ENCODE measurements at regions not wholly inside any gene's neighbourhood (a gene's known extent, or its start where the extent isn't known, plus 50 kb on each side); places are given as distances from the start of the nearest gene placed in this dataset.

- TF ChIP-seq TCF7L2 (IDR thresholded peaks at IDR 0.05; ENCODE audit: low read depth, low read length) = no peak
- TF ChIP-seq, protein P1, sequence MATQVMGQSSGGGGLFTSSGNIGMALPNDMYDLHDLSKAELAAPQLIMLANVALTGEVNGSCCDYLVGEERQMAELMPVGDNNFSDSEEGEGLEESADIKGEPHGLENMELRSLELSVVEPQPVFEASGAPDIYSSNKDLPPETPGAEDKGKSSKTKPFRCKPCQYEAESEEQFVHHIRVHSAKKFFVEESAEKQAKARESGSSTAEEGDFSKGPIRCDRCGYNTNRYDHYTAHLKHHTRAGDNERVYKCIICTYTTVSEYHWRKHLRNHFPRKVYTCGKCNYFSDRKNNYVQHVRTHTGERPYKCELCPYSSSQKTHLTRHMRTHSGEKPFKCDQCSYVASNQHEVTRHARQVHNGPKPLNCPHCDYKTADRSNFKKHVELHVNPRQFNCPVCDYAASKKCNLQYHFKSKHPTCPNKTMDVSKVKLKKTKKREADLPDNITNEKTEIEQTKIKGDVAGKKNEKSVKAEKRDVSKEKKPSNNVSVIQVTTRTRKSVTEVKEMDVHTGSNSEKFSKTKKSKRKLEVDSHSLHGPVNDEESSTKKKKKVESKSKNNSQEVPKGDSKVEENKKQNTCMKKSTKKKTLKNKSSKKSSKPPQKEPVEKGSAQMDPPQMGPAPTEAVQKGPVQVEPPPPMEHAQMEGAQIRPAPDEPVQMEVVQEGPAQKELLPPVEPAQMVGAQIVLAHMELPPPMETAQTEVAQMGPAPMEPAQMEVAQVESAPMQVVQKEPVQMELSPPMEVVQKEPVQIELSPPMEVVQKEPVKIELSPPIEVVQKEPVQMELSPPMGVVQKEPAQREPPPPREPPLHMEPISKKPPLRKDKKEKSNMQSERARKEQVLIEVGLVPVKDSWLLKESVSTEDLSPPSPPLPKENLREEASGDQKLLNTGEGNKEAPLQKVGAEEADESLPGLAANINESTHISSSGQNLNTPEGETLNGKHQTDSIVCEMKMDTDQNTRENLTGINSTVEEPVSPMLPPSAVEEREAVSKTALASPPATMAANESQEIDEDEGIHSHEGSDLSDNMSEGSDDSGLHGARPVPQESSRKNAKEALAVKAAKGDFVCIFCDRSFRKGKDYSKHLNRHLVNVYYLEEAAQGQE (IDR thresholded peaks at IDR 0.05; ENCODE audit: insufficient read depth in 1 of 2, low read depth in 2 of 2, low read length in 1 of 2) = no peak
- TF ChIP-seq, protein P2, sequence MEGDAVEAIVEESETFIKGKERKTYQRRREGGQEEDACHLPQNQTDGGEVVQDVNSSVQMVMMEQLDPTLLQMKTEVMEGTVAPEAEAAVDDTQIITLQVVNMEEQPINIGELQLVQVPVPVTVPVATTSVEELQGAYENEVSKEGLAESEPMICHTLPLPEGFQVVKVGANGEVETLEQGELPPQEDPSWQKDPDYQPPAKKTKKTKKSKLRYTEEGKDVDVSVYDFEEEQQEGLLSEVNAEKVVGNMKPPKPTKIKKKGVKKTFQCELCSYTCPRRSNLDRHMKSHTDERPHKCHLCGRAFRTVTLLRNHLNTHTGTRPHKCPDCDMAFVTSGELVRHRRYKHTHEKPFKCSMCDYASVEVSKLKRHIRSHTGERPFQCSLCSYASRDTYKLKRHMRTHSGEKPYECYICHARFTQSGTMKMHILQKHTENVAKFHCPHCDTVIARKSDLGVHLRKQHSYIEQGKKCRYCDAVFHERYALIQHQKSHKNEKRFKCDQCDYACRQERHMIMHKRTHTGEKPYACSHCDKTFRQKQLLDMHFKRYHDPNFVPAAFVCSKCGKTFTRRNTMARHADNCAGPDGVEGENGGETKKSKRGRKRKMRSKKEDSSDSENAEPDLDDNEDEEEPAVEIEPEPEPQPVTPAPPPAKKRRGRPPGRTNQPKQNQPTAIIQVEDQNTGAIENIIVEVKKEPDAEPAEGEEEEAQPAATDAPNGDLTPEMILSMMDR (IDR thresholded peaks at IDR 0.05) = no peak
- no peak for TF ChIP-seq POLR2AphosphoS5 (IDR thresholded peaks at IDR 0.05; ENCODE audit: low read depth, low read length)
- no peak for TF ChIP-seq SIN3A (IDR thresholded peaks at IDR 0.05; ENCODE audit: borderline replicate concordance, insufficient read depth, low read depth, low read length)
- intact Hi-C loops (cut with micrococcal nuclease; ENCODE audit: unreplicated experiment) (no loop called here), in situ Hi-C loops (cut with HindIII; ENCODE audit: low pct_unique_long_range_greater_than_20kb, low sequenced_read_pairs) (no loop called here)
- no peaks in the 10 kb centered on the region for H3K4me1 ChIP-seq (ENCODE audit: control insufficient read depth, insufficient read depth, low read length)
- ATAC-seq (no peak), DNase-seq (ENCODE audit: low read depth, low spot score) (no peak)
- ChIA-PET POLR2A (no interaction called here), CTCF (no interaction called here)
- H3K27ac ChIP-seq (ENCODE audit: low read length) = no peak overlapping the region
- no peaks in the 10 kb centered on the region for H3K27me3 ChIP-seq (ENCODE audit: control insufficient read depth, insufficient read depth, low read length)
- H3K36me3 ChIP-seq (ENCODE audit: control insufficient read depth, insufficient read depth, low read length) = no peaks in the 10 kb centered on the region
- BruUV-seq (replicated peaks) = no TSS peak
- peaks cover 4% of the 10 kb centered on the region; the same call in 1 of the 2 replicates for H3K9me3 ChIP-seq (ENCODE audit: control insufficient read depth, insufficient read depth, low read depth, low read length)
- no peak overlapping the region for H3K4me3 ChIP-seq (ENCODE audit: low read depth in 2 of 2, low read length in 2 of 2)
These were observed 1037.2 kb downstream of the SQOR start for GRCh38 chr15:46672041-46672440.

DNA sequence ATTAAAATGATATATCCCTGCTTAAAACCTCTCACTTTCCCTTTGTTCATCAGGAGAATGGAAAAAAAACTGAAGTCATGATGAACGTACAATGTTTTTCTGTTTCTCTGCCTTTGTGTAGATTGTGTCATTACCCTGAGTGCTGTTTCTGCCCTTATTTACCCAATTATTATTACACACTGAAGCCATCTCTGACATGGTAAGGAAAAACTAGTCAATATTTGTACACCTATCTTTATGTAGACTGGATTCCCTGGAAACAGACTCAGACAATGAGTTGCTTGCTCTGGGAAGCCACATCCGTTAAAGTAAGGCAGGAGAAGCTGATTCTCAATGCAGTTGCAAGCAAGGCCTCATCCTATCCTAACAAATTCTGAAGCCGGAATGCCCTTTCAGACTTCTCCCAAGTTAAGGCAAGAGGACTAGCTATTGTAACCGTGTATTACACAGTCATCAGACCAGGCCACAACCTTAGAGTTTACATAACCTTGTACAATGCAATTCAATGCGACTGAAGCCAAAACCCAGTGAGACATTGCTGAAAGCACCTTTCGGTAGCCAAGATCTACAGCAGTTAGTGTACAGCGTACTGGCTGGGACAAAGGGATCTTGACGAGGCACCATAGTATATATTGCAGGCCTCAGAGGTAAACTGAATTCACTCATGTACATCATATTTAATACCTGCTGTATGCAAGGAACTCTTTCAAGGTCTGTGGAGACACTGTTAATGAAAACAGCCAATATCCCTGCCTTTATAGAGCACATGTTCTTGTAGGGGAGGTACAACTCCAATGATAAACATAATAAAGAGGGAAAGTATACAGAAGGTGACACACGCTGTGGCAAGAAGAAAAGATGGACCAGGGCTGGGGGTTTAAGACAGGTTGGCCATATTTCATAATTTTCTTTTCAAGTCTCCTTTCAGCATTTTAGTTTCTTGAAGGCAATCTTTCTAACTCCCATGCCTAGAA, 1040.8 kb upstream of the SEMA6D start:
- POLR2A ChIA-PET = no interaction called here
- ATAC-seq = no peak

More for the DNA sequence above, 1040.8 kb upstream of the SEMA6D start:
- BruUV-seq (replicated peaks) = no TSS peak
- no peaks in the 10 kb centered on the region for H3K27me3 ChIP-seq (ENCODE audit: control insufficient read depth, insufficient read depth, low read length)
- no peak overlapping the region for H3K4me3 ChIP-seq (ENCODE audit: low read depth in 2 of 2, low read length in 2 of 2)
- intact Hi-C loops (cut with micrococcal nuclease; ENCODE audit: unreplicated experiment) (no loop called here), in situ Hi-C loops (cut with HindIII; ENCODE audit: low pct_unique_long_range_greater_than_20kb, low sequenced_read_pairs) (no loop called here)
- peaks cover 4% of the 10 kb centered on the region; the same call in 1 of the 2 replicates for H3K9me3 ChIP-seq (ENCODE audit: control insufficient read depth, insufficient read depth, low read depth, low read length)
- H3K36me3 ChIP-seq (ENCODE audit: control insufficient read depth, insufficient read depth, low read length) = no peaks in the 10 kb centered on the region
- no peak for DNase-seq (ENCODE audit: low read depth, low spot score)
- no peaks in the 10 kb centered on the region for H3K4me1 ChIP-seq (ENCODE audit: control insufficient read depth, insufficient read depth, low read length)
- no peak overlapping the region for H3K27ac ChIP-seq (ENCODE audit: low read length)
- TF ChIP-seq TCF7L2 (IDR thresholded peaks at IDR 0.05; ENCODE audit: low read depth, low read length) (no peak), SIN3A (IDR thresholded peaks at IDR 0.05; ENCODE audit: borderline replicate concordance, insufficient read depth, low read depth, low read length) (no peak), POLR2AphosphoS5 (IDR thresholded peaks at IDR 0.05; ENCODE audit: low read depth, low read length) (no peak)
- TF ChIP-seq, protein P1 (IDR thresholded peaks at IDR 0.05; ENCODE audit: insufficient read depth in 1 of 2, low read depth in 2 of 2, low read length in 1 of 2) = no peak
- TF ChIP-seq, protein P2 (IDR thresholded peaks at IDR 0.05) = no peak
- CTCF ChIA-PET = no interaction called here
